Endothelial cell (in vitro differentiated cells): ENCODE measurements at regions not wholly inside any gene's neighbourhood (a gene's known extent, or its start where the extent isn't known, plus 50 kb on each side); places are given as distances from the start of the nearest gene placed in this dataset.

Experiments used
- DNase-seq: peaks from one replicate; pipeline ENCODE4 v3.0.0; 2021; ENCODE audit warnings: low spot score
- H3K27ac Mint-ChIP-seq: one replicate; pipeline ENCODE4 v1.8.0; 2021; ENCODE audit warnings: mixed read lengths, inconsistent platforms; ENCODE audit not compliant: unreplicated experiment
- H3K27me3 Mint-ChIP-seq: one replicate; pipeline ENCODE4 v1.8.0; 2021; ENCODE audit warnings: mild to moderate bottlenecking, moderate library complexity, mixed read lengths, inconsistent platforms; ENCODE audit not compliant: unreplicated experiment
- H3K36me3 Mint-ChIP-seq: one replicate; pipeline ENCODE4 v1.8.0; 2021; ENCODE audit warnings: mild to moderate bottlenecking, low read depth, mixed read lengths, inconsistent platforms; ENCODE audit not compliant: unreplicated experiment
- H3K4me1 Mint-ChIP-seq: one replicate; pipeline ENCODE4 v1.8.0; 2021; ENCODE audit warnings: mild to moderate bottlenecking, mixed read lengths, inconsistent platforms; ENCODE audit not compliant: unreplicated experiment
- H3K4me3 Mint-ChIP-seq: one replicate; pipeline ENCODE4 v1.8.0; 2021; ENCODE audit warnings: mild to moderate bottlenecking, mixed read lengths, inconsistent platforms; ENCODE audit not compliant: unreplicated experiment
- H3K9me3 Mint-ChIP-seq: one replicate; pipeline ENCODE4 v1.8.0; 2021; ENCODE audit warnings: mixed read lengths, inconsistent platforms; ENCODE audit not compliant: unreplicated experiment
- TF ChIP-seq, protein P1 (sequence below): fragments of 200-600 bp; sonication (generic); IDR thresholded peaks from one replicate; pipeline ENCODE4 v1.5.0; 2021; ENCODE audit warnings: antibody characterized with exemption; ENCODE audit not compliant: unreplicated experiment

- H3K27ac Mint-ChIP-seq, result no peak overlapping the region
- no peak for DNase-seq
- no peaks in the 10 kb centered on the region for H3K36me3 Mint-ChIP-seq
- no peaks in the 10 kb centered on the region for H3K9me3 Mint-ChIP-seq
- TF ChIP-seq, protein P1, sequence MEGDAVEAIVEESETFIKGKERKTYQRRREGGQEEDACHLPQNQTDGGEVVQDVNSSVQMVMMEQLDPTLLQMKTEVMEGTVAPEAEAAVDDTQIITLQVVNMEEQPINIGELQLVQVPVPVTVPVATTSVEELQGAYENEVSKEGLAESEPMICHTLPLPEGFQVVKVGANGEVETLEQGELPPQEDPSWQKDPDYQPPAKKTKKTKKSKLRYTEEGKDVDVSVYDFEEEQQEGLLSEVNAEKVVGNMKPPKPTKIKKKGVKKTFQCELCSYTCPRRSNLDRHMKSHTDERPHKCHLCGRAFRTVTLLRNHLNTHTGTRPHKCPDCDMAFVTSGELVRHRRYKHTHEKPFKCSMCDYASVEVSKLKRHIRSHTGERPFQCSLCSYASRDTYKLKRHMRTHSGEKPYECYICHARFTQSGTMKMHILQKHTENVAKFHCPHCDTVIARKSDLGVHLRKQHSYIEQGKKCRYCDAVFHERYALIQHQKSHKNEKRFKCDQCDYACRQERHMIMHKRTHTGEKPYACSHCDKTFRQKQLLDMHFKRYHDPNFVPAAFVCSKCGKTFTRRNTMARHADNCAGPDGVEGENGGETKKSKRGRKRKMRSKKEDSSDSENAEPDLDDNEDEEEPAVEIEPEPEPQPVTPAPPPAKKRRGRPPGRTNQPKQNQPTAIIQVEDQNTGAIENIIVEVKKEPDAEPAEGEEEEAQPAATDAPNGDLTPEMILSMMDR, result no peak
- H3K27me3 Mint-ChIP-seq, result no peaks in the 10 kb centered on the region
- H3K4me1 Mint-ChIP-seq, result peaks cover 22% of the 10 kb centered on the region
- no peak overlapping the region for H3K4me3 Mint-ChIP-seq
Observed at GRCh38 chr3:34300621-34301020, 502.2 kb downstream of the PDCD6IP start.

GRCh38 chr3:34301313-34301712 is 502.9 kb downstream of the PDCD6IP start:
- no peak for DNase-seq
- Mint-ChIP-seq H3K27ac (no peak overlapping the region), H3K4me3 (no peak overlapping the region), H3K27me3 (no peaks in the 10 kb centered on the region), H3K4me1 (peaks cover 22% of the 10 kb centered on the region), H3K36me3 (no peaks in the 10 kb centered on the region), H3K9me3 (no peaks in the 10 kb centered on the region)
- TF ChIP-seq, protein P1, result no peak

GRCh38 chr3:34305266-34305665 is 506.8 kb downstream of the PDCD6IP start:
- TF ChIP-seq, protein P1, result no peak
- DNase-seq, result no peak
- no peak overlapping the region for H3K27ac Mint-ChIP-seq
- peaks cover 21% of the 10 kb centered on the region for H3K4me1 Mint-ChIP-seq
- H3K36me3 Mint-ChIP-seq, result no peaks in the 10 kb centered on the region
- no peaks in the 10 kb centered on the region for H3K9me3 Mint-ChIP-seq
- no peaks in the 10 kb centered on the region for H3K27me3 Mint-ChIP-seq
- H3K4me3 Mint-ChIP-seq, result no peak overlapping the region

DNA sequence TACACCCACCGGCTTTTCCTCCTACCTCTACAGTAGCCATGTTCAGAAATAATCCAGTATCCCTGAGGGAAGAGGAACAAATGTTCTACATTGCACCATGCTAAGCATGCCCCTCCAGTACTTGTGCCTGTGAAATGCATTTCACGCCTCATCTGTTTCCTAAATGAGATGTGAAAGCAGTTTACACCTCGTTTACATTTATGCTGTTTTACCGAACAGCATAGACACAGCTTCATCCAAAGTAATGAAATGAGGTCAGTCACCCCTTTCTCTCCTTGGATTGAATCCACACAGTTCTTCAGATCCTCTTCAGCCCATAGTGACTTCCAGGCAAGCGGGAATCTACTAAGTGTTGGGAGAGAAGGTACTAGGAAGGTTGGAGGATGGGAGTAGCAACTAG is 514.3 kb downstream of the PDCD6IP start:
- no peak for DNase-seq
- H3K27ac Mint-ChIP-seq, result no peak overlapping the region
- TF ChIP-seq, protein P1, result no peak
- no peaks in the 10 kb centered on the region for H3K36me3 Mint-ChIP-seq
- no peaks in the 10 kb centered on the region for H3K9me3 Mint-ChIP-seq
- no peak overlapping the region for H3K4me3 Mint-ChIP-seq
- H3K4me1 Mint-ChIP-seq, result no peaks in the 10 kb centered on the region
- peaks cover 4% of the 10 kb centered on the region for H3K27me3 Mint-ChIP-seq

GRCh38 chr3:34319881-34320280 is 521.5 kb downstream of the PDCD6IP start:
- peaks cover 6% of the 10 kb centered on the region for H3K4me1 Mint-ChIP-seq
- H3K4me3 Mint-ChIP-seq, result no peak overlapping the region

More at GRCh38 chr3:34319881-34320280, 521.5 kb downstream of the PDCD6IP start:
- Mint-ChIP-seq H3K36me3 (no peaks in the 10 kb centered on the region), H3K27ac (no peak overlapping the region), H3K27me3 (peaks cover 1% of the 10 kb centered on the region), H3K9me3 (peaks cover 5% of the 10 kb centered on the region)
- TF ChIP-seq, protein P1, result no peak
- no peak for DNase-seq
